ENCODE measurements at regions not wholly inside any gene's neighbourhood (a gene's known extent, or its start where the extent isn't known, plus 50 kb on each side); places are given as distances from the start of the nearest gene placed in this dataset.

GRCh38 chr10:78727728-78728127 lies 341.0 kb upstream of the ZMIZ1 start:
- H3K4me3 ChIP-seq, result no peak overlapping the region
- POLR2A ChIA-PET (ENCODE audit: unreplicated experiment), result interaction anchor here (0.6 kb wide), 1 partner anchor 210 kb away, joined by 7 read pairs; no protein-coding TSS in a partner anchor
- TF ChIP-seq EZH2 (IDR thresholded peaks at IDR 0.05; ENCODE audit: low read depth) (no peak), CTCF (conservative IDR thresholded peaks at IDR 0.05) (no peak)

GRCh38 chr10:78728176-78728575 lies 340.6 kb upstream of the ZMIZ1 start:
- Histone ChIP-seq H3K36me3 (ENCODE audit: low read depth) (no peaks in the 10 kb centered on the region), H3F3A (ENCODE audit: insufficient read depth, low read depth) (no peaks in the 10 kb centered on the region), H3K4me2 (no peak overlapping the region), H3K27ac (no peak overlapping the region), H3K4me1 (replicated peaks; ENCODE audit: insufficient read depth) (no peaks in the 10 kb centered on the region), H3K79me2 (ENCODE audit: low read depth) (no peaks in the 10 kb centered on the region), H4K20me1 (ENCODE audit: insufficient read depth) (no peaks in the 10 kb centered on the region), H3K9me3 (ENCODE audit: insufficient read depth, low read depth) (peaks cover 5% of the 10 kb centered on the region; the same call in 1 of the 2 replicates), H3K27me3 (ENCODE audit: insufficient read depth, low read depth) (peaks cover 24% of the 10 kb centered on the region), H2AFZ (no peak overlapping the region), H3K9me2 (ENCODE audit: insufficient read depth) (no peaks in the 10 kb centered on the region), H3K4me3 (no peak overlapping the region)
- CTCF ChIA-PET, result no interaction called here
- intact Hi-C loops (cut with micrococcal nuclease; ENCODE audit: unreplicated experiment), result loop anchor here (5.0 kb wide), 1 partner anchor 491 kb away; no protein-coding TSS in a partner anchor
- POLR2A ChIA-PET (ENCODE audit: unreplicated experiment), result no interaction called here
- no peak for TF ChIP-seq EZH2 (IDR thresholded peaks at IDR 0.05; ENCODE audit: low read depth)
- TF ChIP-seq CTCF (conservative IDR thresholded peaks at IDR 0.05), result no peak
- no TSS peak for BruUV-seq (replicated peaks)
- DNase-seq, result no peak

More at GRCh38 chr10:78727728-78728127, 341.0 kb upstream of the ZMIZ1 start:
- no TSS peak for BruUV-seq (replicated peaks)
- CTCF ChIA-PET, result no interaction called here
- no peaks in the 10 kb centered on the region for H3K36me3 ChIP-seq (ENCODE audit: low read depth)
- H4K20me1 ChIP-seq (ENCODE audit: insufficient read depth), result no peaks in the 10 kb centered on the region
- H3K4me1 ChIP-seq (replicated peaks; ENCODE audit: insufficient read depth), result no peaks in the 10 kb centered on the region
- no peak for DNase-seq
- H3K9me3 ChIP-seq (ENCODE audit: insufficient read depth, low read depth), result peaks cover 5% of the 10 kb centered on the region; the same call in 1 of the 2 replicates
- no peak overlapping the region for H3K4me2 ChIP-seq
- H3K79me2 ChIP-seq (ENCODE audit: low read depth), result no peaks in the 10 kb centered on the region
- no peaks in the 10 kb centered on the region for H3K9me2 ChIP-seq (ENCODE audit: insufficient read depth)
- no peaks in the 10 kb centered on the region for H3F3A ChIP-seq (ENCODE audit: insufficient read depth, low read depth)
- no peak overlapping the region for H2AFZ ChIP-seq
- H3K27me3 ChIP-seq (ENCODE audit: insufficient read depth, low read depth), result peaks cover 24% of the 10 kb centered on the region
- no peak overlapping the region for H3K27ac ChIP-seq
- intact Hi-C loops (cut with micrococcal nuclease; ENCODE audit: unreplicated experiment), result loop anchor here (5.0 kb wide), 1 partner anchor 490 kb away; no protein-coding TSS in a partner anchor

DNA sequence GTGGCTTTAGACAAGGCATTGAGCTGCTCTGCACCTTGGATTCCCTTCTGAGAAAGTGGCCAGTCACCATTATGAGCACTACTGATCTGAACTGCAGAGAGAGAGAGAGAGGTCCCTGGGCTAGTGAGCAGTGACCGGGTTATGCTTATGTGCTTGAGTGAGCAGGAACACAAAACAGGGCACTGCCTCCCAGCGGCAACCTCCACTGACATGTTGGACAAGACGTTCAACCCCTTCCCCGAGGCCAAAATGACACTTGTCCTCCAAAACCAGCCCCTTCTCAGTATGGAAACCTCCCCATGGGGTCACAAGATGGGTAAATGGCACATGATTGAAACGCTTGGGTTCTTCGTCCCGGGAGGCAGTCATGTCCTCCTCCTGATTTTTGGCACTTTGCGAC lies 339.4 kb upstream of the ZMIZ1 start:
- H4K20me1 ChIP-seq (ENCODE audit: insufficient read depth), result no peaks in the 10 kb centered on the region
- H3K4me2 ChIP-seq, result no peak overlapping the region
- peaks cover 5% of the 10 kb centered on the region; the same call in 1 of the 2 replicates for H3K9me3 ChIP-seq (ENCODE audit: insufficient read depth, low read depth)
- no peaks in the 10 kb centered on the region for H3F3A ChIP-seq (ENCODE audit: insufficient read depth, low read depth)
- H3K79me2 ChIP-seq (ENCODE audit: low read depth), result no peaks in the 10 kb centered on the region
- H3K36me3 ChIP-seq (ENCODE audit: low read depth), result no peaks in the 10 kb centered on the region
- no TSS peak for BruUV-seq (replicated peaks)
- H2AFZ ChIP-seq, result no peak overlapping the region
- H3K4me3 ChIP-seq, result no peak overlapping the region
- H3K27ac ChIP-seq, result no peak overlapping the region
- no peaks in the 10 kb centered on the region for H3K4me1 ChIP-seq (replicated peaks; ENCODE audit: insufficient read depth)
- no peaks in the 10 kb centered on the region for H3K9me2 ChIP-seq (ENCODE audit: insufficient read depth)
- H3K27me3 ChIP-seq (ENCODE audit: insufficient read depth, low read depth), result peaks cover 26% of the 10 kb centered on the region
- CTCF ChIA-PET, result no interaction called here
- POLR2A ChIA-PET (ENCODE audit: unreplicated experiment), result no interaction called here
- TF ChIP-seq EZH2 (IDR thresholded peaks at IDR 0.05; ENCODE audit: low read depth), result no peak
- no peak for TF ChIP-seq CTCF (conservative IDR thresholded peaks at IDR 0.05)
- intact Hi-C loops (cut with micrococcal nuclease; ENCODE audit: unreplicated experiment), result loop anchor here (5.0 kb wide), 1 partner anchor 492 kb away; no protein-coding TSS in a partner anchor
- no peak for DNase-seq

Data from PC-9 (cell line).